Left colon (tissue), 2 donors: ENCODE measurements at regions not wholly inside any gene's neighbourhood (a gene's known extent, or its start where the extent isn't known, plus 50 kb on each side); places are given as distances from the start of the nearest gene placed in this dataset.

ENCODE experiments used
- ATAC-seq: fragments of 200-7000 bp; cut with Tn5 transposase; one replicate; pipeline ENCODE4 v1.9.1; 2020; ENCODE audit warnings: mild to moderate bottlenecking, moderate library complexity
- DNase-seq, 2 donors: peaks; one replicate each; pipeline ENCODE4 v3.0.0-alpha.2; 2020
- intact Hi-C, 2 donors: fragments of 100-400 bp; cut with DNase I in 1 of 2; cut with micrococcal nuclease in 1 of 2; formaldehyde crosslinking; loops; one replicate each; pipeline versions ENCODE4 v1.11.2 to v1.14.0; 2022; cut with DNase I, micrococcal nuclease
- donor health status: DM: no; HTN: no; CAD: no.
- donor health status: DM: yes; HTN: yes; CAD: no.

DNA sequence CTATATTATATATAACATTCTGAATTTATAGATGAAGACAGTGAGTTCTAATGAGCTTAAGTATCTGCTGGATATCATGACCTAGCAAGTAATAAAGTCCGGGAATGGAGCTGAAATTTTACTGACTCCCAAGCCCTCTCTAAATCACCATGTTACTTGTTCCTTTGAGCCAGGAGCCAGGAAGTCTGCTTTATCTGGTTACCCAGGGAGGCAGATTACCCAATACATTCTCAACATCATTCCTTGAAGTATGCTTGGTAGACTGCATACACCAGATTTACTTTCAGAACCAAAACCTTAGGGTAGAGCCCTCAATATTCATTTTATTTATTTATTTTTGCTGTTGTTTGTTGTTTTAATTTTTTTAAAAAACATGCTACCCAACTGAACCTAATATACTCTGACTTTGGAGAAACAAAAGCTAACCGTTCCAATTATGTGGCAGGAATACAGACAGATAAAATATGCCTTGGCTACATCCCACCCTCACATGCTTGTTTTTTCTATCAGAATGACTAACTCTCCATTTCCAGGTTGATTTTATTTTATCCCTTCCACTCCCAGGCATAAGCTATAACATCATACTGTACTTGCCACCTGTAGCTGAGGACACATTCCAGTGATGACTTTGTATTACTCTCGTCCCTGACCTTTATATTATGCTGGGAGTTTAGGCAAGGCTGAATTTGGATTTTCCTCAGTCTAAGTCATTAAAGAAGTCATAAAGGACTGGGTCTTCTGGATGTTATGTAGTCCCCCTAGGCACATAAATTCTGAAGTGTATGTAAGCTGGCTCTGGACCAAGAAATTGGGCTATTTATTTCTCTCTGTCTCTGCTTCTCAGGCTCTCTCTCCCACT lies 82.0 kb downstream of the YIPF5 start:
- ATAC-seq (no peak), DNase-seq (no peak)
- intact Hi-C loops: no loop called here

- ATAC-seq (no peak), DNase-seq (no peak)
- intact Hi-C loops: no loop called here
Measured at GRCh38 chr5:144089401-144090021, 80.9 kb downstream of the YIPF5 start.

- intact Hi-C loops: no loop called here
- no peak for ATAC-seq
- no peak for DNase-seq
Measured at GRCh38 chr5:144092508-144092907, 78.0 kb downstream of the YIPF5 start.

GRCh38 chr5:144093400-144093799 lies 77.1 kb downstream of the YIPF5 start:
- intact Hi-C loops: no loop called here
- DNase-seq: no peak
- ATAC-seq: no peak

GRCh38 chr5:144093868-144094267 lies 76.6 kb downstream of the YIPF5 start:
- DNase-seq (no peak), ATAC-seq (no peak)
- intact Hi-C loops: no loop called here

DNA sequence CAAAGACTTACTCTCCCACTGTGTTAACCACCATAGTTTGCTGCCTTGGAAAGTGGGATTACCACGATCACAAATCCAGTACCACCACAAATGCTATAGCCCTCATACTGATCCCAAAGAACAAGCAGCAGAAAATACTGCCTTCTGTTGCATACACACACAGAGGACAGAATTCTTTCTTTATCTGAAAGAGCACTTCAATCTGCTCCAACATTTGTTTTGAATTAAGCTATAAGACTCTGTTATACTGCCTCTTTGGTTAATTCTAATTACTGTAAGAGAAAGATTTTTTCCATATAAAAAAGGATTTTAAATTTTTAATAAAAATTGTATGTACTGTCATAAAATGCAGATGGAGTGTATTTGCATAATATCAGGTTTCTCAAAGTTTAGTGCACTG lies 69.8 kb downstream of the YIPF5 start:
- intact Hi-C loops: no loop called here
- no peak for DNase-seq
- ATAC-seq: no peak

DNA sequence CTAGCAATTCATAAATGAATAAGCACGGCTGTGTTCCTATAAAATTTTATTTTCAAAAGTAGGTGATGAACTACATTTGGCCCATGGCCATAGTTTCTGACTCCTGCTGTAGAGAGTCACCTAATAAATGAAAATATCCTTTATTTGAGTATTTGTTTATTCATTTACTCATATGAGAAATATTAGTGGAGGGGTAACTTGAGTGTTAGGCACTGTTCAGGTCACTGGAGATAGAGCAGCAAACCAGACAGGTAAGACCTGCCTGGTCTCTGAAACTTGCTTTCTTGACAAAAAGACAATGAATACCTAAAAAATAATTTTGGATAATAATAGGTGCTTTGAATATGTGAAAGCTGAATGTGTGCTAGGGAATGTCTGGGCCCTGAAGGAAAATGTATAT lies 68.8 kb downstream of the YIPF5 start:
- ATAC-seq (no peak), DNase-seq (no peak)
- intact Hi-C loops: no loop called here

DNA sequence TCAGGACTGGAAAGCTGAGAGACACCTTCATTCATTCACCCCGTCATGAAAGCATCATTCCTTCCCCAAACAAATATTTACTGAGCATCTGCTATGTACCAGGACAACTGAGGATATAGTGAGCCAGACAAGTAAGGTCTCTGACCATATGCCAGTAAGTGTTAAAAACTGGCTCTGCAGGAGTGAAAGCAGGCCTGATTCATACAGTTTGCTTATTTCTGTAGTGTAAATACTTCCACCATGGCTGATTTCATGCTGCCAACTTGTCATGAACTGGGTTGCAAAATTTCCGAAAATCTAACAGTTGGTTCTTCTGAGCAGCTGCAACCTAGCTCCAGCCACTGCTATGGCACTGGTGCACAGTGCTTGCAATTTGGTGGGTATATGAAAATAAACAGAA lies 68.1 kb downstream of the YIPF5 start:
- intact Hi-C loops: no loop called here
- ATAC-seq: no peak

GRCh38 chr5:144102979-144103378 lies 67.5 kb downstream of the YIPF5 start:
- no peak for ATAC-seq
- intact Hi-C loops: no loop called here
- DNase-seq: no peak

More for the DNA sequence above, 68.1 kb downstream of the YIPF5 start:
- no peak for DNase-seq

- ATAC-seq (no peak), DNase-seq (no peak)
- intact Hi-C loops: no loop called here
Measured at GRCh38 chr5:144103611-144104485, 66.6 kb downstream of the YIPF5 start.

DNA sequence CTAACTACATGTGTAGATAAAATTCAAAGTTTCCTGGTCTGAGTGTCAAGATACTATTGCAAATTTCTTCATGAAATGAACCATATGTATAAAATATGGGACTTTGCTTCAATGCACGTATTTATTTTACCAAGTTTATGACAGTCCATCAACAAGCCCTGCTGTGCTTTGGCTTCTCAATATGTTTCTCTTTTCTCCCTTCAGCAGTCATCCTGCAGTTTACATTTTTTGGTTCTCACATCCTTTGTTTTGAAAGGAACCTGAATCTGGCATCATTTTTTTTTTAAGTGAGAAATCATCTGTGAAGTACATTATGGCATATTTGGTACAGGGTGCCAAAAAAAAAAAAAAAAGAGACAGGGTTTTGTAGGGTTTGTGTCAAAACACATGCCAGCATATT lies 65.1 kb downstream of the YIPF5 start:
- intact Hi-C loops: no loop called here
- ATAC-seq (no peak), DNase-seq (no peak)

DNA sequence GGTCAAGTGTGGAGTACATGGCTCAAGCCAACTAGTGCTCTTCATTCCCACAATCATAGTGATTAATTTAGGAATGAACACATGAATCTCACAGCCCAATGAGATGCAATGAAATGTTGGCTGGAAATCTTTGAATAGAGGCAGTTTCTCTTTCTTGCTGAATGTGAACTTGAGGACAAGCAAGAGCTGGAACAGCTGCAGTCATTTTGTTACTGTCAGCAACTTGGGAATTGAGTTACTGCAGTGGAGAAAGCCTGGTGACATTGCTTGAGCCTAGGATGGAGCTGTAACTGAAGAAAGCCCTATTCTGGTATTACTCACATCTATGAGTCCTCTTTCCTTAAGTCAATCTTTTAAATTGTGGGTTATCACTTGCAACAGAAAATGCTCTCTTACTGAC lies 62.3 kb downstream of the YIPF5 start:
- intact Hi-C loops: no loop called here
- ATAC-seq (no peak), DNase-seq (no peak)
